Spleen (tissue), 11 donors: ENCODE measurements at regions not wholly inside any gene's neighbourhood (a gene's known extent, or its start where the extent isn't known, plus 50 kb on each side); places are given as distances from the start of the nearest gene placed in this dataset.

Experiments used
- DNase-seq: peaks from one replicate; pipeline ENCODE4 v3.0.0-alpha.2; 2020
- H3K27ac ChIP-seq, 8 donors: fragments of 200-600 bp; sonication (generic) in 7 of 8; 1 replicate in 4 of 8; 2 replicates in 4 of 8; pipeline versions ENCODE4 v1.5.0 to v1.8.0; 2016 to 2021; ENCODE audit warnings: inconsistent platforms in 4 of 8, mild to moderate bottlenecking in 4 of 8, moderate library complexity in 1 of 8
- H3K27me3 ChIP-seq, 7 donors: fragments of 200-600 bp; sonication (generic) in 6 of 7; replicated peaks in 1 of 7; 1 replicate in 4 of 7; 2 replicates in 3 of 7; pipeline versions ENCODE4 v1.5.0 to v1.8.0; 2016 to 2021; ENCODE audit warnings: inconsistent platforms in 3 of 7, mild to moderate bottlenecking in 1 of 7
- H3K36me3 ChIP-seq, 6 donors: fragments of 200-600 bp; sonication (generic) in 5 of 6; 1 replicate in 4 of 6; 2 replicates in 2 of 6; pipeline versions ENCODE4 v1.5.0 to v1.8.0; 2016 to 2021; ENCODE audit warnings: inconsistent platforms in 2 of 6
- H3K4me1 ChIP-seq, 6 donors: fragments of 200-600 bp; sonication (generic) in 5 of 6; 1 replicate in 3 of 6; 2 replicates in 3 of 6; pipeline versions ENCODE4 v1.5.0 to v1.8.0; 2016 to 2021; ENCODE audit warnings: inconsistent platforms in 3 of 6
- H3K4me3 ChIP-seq, 8 donors: fragments of 200-600 bp; sonication (generic) in 7 of 8; 1 replicate in 4 of 8; 2 replicates in 4 of 8; pipeline versions ENCODE4 v1.5.0 to v1.8.0; 2016 to 2021; ENCODE audit warnings: inconsistent platforms in 4 of 8, mild to moderate bottlenecking in 4 of 8, moderate library complexity in 2 of 8
- H3K9me3 ChIP-seq, 8 donors: fragments of 200-600 bp; sonication (generic) in 7 of 8; 1 replicate in 4 of 8; 2 replicates in 4 of 8; pipeline versions ENCODE4 v1.5.0 to v1.8.0; 2016 to 2021; ENCODE audit warnings: inconsistent platforms in 4 of 8
- POLR2A ChIP-seq, 3 donors: fragments of 450-650 bp; IDR thresholded peaks; one replicate each; pipeline ENCODE4 v1.5.1; 2017; ENCODE audit warnings: antibody characterized with exemption in 3 of 3, mild to moderate bottlenecking in 1 of 3
- POLR2AphosphoS5 ChIP-seq, 3 donors: sonication (generic); formaldehyde crosslinking; IDR thresholded peaks; one replicate each; pipeline ENCODE4 v1.5.1; 2017; ENCODE audit warnings: antibody characterized with exemption in 3 of 3
- WGBS, 5 donors: extraction: QIAGEN DNeasy Blood & Tissue Kit in 3 of 5; methylation state at CpG; one replicate each; pipeline versions ENCODE4 v1.1.5 to v1.1.7; 2013 to 2018; 5-methylcytosine and 5-hydroxymethylcytosine counted together
- intact Hi-C: fragments of 100-400 bp; cut with DNase I; formaldehyde crosslinking; loops from one replicate; pipeline ENCODE4 v1.15.0; 2023; ENCODE audit warnings: low total_unique reads
- TF ChIP-seq, protein P1 (sequence below), 11 experiments: fragments of 200-600 bp in 7 of 11; fragments of 450-650 bp in 4 of 11; sonication (generic) in 4 of 11; IDR thresholded peaks in 8 of 11; conservative IDR thresholded peaks in 3 of 11; 1 replicate in 7 of 11; 2 replicates in 4 of 11; pipeline versions ENCODE4 v1.4.0 to v1.8.0; 2016 to 2021; ENCODE audit warnings: antibody characterized with exemption in 11 of 11, inconsistent platforms in 4 of 11, mild to moderate bottlenecking in 1 of 11
- donor health status: healthy with polysubstance abuse.
- donor health status: DM: no; HTN: no; CAD: no; lungs with moderate emphysema.
- donor health status: DM: no; HTN: no; CAD: no.
- donor health status: Bipolar disorder and iron deficiency.
- donor health status: healthy.
- donor health status: DM: no; HTN: no; CAD: no.
- donor health status: DM: yes; HTN: yes; CAD: no.

DNA sequence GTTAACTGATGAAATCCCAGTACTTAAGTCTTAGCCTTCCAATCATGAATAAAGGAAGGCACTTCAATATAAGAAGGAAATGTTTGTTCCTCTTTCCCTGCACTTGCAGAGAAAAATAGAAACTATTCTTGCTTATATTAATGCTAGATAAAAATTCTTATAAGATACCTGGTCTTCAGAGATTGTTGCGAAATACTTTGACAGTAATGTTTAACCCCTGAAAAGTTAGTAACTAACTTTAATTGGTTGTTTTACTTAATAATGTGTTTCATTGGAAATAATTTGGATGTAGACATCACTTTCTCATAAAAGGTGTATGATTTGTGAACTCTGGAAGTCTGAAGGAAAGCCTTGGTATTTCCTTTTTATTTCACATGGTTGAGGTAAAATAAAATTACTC lies 294.2 kb upstream of the SYNCRIP start:
- 82 to 97% (median 94%) methylated on average over 1 of the region's 1 CpG for WGBS, 5 donors
- H3K36me3 ChIP-seq: no peaks in the 10 kb centered on the region
- H3K9me3 ChIP-seq: peaks cover 0 to 19% (median 7%) of the 10 kb centered on the region in 8 donors
- no peak overlapping the region for H3K27ac ChIP-seq
- H3K4me1 ChIP-seq: no peaks in the 10 kb centered on the region
- DNase-seq: no peak
- no peak for TF ChIP-seq POLR2AphosphoS5 (IDR thresholded peaks at IDR 0.05)
- TF ChIP-seq POLR2A (IDR thresholded peaks at IDR 0.05): no peak
- TF ChIP-seq, protein P1, sequence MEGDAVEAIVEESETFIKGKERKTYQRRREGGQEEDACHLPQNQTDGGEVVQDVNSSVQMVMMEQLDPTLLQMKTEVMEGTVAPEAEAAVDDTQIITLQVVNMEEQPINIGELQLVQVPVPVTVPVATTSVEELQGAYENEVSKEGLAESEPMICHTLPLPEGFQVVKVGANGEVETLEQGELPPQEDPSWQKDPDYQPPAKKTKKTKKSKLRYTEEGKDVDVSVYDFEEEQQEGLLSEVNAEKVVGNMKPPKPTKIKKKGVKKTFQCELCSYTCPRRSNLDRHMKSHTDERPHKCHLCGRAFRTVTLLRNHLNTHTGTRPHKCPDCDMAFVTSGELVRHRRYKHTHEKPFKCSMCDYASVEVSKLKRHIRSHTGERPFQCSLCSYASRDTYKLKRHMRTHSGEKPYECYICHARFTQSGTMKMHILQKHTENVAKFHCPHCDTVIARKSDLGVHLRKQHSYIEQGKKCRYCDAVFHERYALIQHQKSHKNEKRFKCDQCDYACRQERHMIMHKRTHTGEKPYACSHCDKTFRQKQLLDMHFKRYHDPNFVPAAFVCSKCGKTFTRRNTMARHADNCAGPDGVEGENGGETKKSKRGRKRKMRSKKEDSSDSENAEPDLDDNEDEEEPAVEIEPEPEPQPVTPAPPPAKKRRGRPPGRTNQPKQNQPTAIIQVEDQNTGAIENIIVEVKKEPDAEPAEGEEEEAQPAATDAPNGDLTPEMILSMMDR (IDR thresholded peaks at IDR 0.05 in 8 of 11, conservative IDR thresholded peaks at IDR 0.05 in 3 of 11): no peak
- intact Hi-C loops: no loop called here
- no peaks in the 10 kb centered on the region for H3K27me3 ChIP-seq
- H3K4me3 ChIP-seq: no peak overlapping the region

DNA sequence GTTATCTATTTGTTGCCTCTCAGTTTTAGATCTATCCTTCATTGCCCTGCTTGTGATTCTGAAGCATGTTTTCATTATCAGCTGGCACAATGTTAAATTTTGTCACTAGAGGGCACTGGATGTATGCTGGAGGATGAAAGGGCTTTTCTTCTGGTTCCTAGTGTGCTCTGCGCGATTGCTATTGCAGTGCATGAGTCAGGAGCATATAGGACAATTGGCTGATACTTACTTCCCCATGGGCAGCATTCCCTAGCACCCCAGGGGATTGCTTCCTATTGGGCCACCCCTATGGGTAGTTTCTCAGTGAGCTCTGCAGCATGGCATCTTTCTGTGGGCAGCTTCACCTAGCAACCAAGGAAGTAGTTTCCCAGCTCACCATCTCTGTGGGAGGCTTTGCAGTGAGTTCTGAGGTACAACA lies 280.3 kb upstream of the SYNCRIP start:
- Histone ChIP-seq H3K36me3 (no peaks in the 10 kb centered on the region), H3K27ac (no peak overlapping the region), H3K4me3 (no peak overlapping the region), H3K4me1 (no peaks in the 10 kb centered on the region), H3K27me3 (no peaks in the 10 kb centered on the region), H3K9me3 (peaks cover 0 to 4% (median 0%) of the 10 kb centered on the region in 8 donors)
- no peak for TF ChIP-seq POLR2AphosphoS5 (IDR thresholded peaks at IDR 0.05)
- TF ChIP-seq, protein P1 (IDR thresholded peaks at IDR 0.05 in 8 of 11, conservative IDR thresholded peaks at IDR 0.05 in 3 of 11): peak in 5 of 11 experiments; percentile 31 to 49 (median 36)
- 0 to 35% (median 5%) methylated on average over 2 of the region's 2 CpGs for WGBS, 5 donors
- no peak for DNase-seq
- intact Hi-C loops: loop anchor here (5.0 kb wide), 1 partner anchor 929 kb away; no protein-coding TSS in a partner anchor

DNA sequence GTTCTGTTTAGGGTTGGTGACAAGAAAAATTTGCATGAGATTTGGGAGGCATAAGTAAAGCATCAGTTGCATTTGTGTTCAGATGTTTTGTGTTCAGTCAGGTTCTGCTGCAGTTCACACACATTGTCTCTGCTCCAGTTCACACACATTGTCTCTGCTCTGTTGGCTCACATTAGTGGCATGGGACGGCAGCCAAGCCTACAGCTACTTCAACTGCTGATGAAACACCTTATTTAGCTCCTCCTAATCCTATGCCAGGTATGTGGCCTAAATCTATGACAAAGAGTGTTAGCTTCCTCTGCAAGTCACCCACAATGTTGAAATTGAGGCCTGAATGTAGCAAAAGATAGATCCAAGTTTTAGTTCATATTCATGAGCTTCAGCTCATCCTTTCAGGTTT lies 278.1 kb upstream of the SYNCRIP start:
- no peak for TF ChIP-seq POLR2AphosphoS5 (IDR thresholded peaks at IDR 0.05)
- no peak for TF ChIP-seq POLR2A (IDR thresholded peaks at IDR 0.05)
- TF ChIP-seq, protein P1 (IDR thresholded peaks at IDR 0.05 in 8 of 11, conservative IDR thresholded peaks at IDR 0.05 in 3 of 11): no peak
- Histone ChIP-seq H3K27ac (no peak overlapping the region), H3K4me1 (no peaks in the 10 kb centered on the region), H3K27me3 (no peaks in the 10 kb centered on the region), H3K9me3 (no peaks in the 10 kb centered on the region), H3K36me3 (no peaks in the 10 kb centered on the region), H3K4me3 (no peak overlapping the region)
- WGBS, 5 donors: 45 to 75% (median 56%) methylated on average over 1 of the region's 1 CpG
- DNase-seq: no peak
- intact Hi-C loops: loop anchor here (5.0 kb wide), 1 partner anchor 932 kb away; no protein-coding TSS in a partner anchor

DNA sequence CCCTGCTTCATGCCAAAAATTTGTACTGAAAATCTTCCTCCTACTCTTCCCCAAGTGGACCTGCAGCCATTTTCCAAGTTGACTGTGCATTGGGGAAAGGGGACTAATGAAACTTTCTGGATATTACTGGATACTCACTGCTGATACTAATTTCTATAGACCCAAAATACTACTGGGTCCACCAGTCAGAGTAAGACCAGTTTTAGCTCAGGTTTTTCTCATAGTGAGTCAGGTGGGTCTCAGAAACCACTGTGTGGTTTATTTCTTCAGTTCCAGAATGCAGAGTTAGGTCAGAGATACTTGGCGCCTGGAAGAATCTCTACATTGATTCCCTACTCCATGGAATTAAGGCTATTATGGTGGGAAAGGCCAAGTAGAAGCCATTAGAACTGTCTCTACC lies 274.8 kb upstream of the SYNCRIP start:
- no peaks in the 10 kb centered on the region for H3K4me1 ChIP-seq
- H3K27me3 ChIP-seq: no peaks in the 10 kb centered on the region
- WGBS, 5 donors: 81 to 95% (median 86%) methylated on average over 1 of the region's 1 CpG
- DNase-seq: no peak
- TF ChIP-seq POLR2AphosphoS5 (IDR thresholded peaks at IDR 0.05) (no peak), POLR2A (IDR thresholded peaks at IDR 0.05) (no peak)
- TF ChIP-seq, protein P1 (IDR thresholded peaks at IDR 0.05 in 8 of 11, conservative IDR thresholded peaks at IDR 0.05 in 3 of 11): no peak
- H3K4me3 ChIP-seq: no peak overlapping the region
- H3K36me3 ChIP-seq: no peaks in the 10 kb centered on the region
- H3K9me3 ChIP-seq: no peaks in the 10 kb centered on the region
- intact Hi-C loops: no loop called here
- no peak overlapping the region for H3K27ac ChIP-seq
